H1 (cell line): ENCODE measurements at regions not wholly inside any gene's neighbourhood (a gene's known extent, or its start where the extent isn't known, plus 50 kb on each side); places are given as distances from the start of the nearest gene placed in this dataset.

Experiments
- JUND ChIP-seq: IDR thresholded peaks from 2 replicates; pipeline ENCODE4 v1.6.1; 2011; ENCODE audit warnings: mild to moderate bottlenecking, improper control_type of control experiment, low read length
- TF ChIP-seq, protein P1 (sequence below): fragments of 300-600 bp; sonication (generic); IDR thresholded peaks from 2 replicates; pipeline ENCODE4 v1.7.1; 2012; ENCODE audit warnings: low read length, moderate library complexity, mild to moderate bottlenecking, inconsistent platforms; ENCODE audit not compliant: insufficient replicate concordance

DNA sequence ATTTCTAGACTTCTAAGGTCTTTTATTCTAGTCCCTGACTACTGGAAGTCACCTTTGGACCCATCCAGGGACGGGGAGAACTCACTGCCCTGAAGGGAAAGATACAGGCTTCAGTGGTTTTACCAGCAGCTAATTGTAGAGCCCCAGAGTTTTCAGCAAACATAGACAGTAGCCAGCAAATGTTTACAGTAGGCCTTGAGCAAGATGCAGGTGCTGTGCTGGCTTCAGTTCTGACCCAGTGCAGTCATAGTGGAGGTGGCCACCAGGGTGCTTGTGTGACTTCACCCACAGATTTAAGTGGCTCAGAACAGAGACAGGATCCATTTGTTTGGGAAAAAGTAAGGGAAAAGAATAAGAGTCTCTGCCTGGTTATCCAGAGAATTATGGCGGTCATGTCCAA is 384.4 kb upstream of the AR start (continued):
- TF ChIP-seq, protein P1, sequence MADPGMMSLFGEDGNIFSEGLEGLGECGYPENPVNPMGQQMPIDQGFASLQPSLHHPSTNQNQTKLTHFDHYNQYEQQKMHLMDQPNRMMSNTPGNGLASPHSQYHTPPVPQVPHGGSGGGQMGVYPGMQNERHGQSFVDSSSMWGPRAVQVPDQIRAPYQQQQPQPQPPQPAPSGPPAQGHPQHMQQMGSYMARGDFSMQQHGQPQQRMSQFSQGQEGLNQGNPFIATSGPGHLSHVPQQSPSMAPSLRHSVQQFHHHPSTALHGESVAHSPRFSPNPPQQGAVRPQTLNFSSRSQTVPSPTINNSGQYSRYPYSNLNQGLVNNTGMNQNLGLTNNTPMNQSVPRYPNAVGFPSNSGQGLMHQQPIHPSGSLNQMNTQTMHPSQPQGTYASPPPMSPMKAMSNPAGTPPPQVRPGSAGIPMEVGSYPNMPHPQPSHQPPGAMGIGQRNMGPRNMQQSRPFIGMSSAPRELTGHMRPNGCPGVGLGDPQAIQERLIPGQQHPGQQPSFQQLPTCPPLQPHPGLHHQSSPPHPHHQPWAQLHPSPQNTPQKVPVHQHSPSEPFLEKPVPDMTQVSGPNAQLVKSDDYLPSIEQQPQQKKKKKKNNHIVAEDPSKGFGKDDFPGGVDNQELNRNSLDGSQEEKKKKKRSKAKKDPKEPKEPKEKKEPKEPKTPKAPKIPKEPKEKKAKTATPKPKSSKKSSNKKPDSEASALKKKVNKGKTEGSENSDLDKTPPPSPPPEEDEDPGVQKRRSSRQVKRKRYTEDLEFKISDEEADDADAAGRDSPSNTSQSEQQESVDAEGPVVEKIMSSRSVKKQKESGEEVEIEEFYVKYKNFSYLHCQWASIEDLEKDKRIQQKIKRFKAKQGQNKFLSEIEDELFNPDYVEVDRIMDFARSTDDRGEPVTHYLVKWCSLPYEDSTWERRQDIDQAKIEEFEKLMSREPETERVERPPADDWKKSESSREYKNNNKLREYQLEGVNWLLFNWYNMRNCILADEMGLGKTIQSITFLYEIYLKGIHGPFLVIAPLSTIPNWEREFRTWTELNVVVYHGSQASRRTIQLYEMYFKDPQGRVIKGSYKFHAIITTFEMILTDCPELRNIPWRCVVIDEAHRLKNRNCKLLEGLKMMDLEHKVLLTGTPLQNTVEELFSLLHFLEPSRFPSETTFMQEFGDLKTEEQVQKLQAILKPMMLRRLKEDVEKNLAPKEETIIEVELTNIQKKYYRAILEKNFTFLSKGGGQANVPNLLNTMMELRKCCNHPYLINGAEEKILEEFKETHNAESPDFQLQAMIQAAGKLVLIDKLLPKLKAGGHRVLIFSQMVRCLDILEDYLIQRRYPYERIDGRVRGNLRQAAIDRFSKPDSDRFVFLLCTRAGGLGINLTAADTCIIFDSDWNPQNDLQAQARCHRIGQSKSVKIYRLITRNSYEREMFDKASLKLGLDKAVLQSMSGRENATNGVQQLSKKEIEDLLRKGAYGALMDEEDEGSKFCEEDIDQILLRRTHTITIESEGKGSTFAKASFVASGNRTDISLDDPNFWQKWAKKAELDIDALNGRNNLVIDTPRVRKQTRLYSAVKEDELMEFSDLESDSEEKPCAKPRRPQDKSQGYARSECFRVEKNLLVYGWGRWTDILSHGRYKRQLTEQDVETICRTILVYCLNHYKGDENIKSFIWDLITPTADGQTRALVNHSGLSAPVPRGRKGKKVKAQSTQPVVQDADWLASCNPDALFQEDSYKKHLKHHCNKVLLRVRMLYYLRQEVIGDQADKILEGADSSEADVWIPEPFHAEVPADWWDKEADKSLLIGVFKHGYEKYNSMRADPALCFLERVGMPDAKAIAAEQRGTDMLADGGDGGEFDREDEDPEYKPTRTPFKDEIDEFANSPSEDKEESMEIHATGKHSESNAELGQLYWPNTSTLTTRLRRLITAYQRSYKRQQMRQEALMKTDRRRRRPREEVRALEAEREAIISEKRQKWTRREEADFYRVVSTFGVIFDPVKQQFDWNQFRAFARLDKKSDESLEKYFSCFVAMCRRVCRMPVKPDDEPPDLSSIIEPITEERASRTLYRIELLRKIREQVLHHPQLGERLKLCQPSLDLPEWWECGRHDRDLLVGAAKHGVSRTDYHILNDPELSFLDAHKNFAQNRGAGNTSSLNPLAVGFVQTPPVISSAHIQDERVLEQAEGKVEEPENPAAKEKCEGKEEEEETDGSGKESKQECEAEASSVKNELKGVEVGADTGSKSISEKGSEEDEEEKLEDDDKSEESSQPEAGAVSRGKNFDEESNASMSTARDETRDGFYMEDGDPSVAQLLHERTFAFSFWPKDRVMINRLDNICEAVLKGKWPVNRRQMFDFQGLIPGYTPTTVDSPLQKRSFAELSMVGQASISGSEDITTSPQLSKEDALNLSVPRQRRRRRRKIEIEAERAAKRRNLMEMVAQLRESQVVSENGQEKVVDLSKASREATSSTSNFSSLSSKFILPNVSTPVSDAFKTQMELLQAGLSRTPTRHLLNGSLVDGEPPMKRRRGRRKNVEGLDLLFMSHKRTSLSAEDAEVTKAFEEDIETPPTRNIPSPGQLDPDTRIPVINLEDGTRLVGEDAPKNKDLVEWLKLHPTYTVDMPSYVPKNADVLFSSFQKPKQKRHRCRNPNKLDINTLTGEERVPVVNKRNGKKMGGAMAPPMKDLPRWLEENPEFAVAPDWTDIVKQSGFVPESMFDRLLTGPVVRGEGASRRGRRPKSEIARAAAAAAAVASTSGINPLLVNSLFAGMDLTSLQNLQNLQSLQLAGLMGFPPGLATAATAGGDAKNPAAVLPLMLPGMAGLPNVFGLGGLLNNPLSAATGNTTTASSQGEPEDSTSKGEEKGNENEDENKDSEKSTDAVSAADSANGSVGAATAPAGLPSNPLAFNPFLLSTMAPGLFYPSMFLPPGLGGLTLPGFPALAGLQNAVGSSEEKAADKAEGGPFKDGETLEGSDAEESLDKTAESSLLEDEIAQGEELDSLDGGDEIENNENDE, result no peak
- TF ChIP-seq JUND, result no peak
